Activated naive CD8-positive, alpha-beta T cell treated with anti-CD3 and anti-CD28 coated beads, Interleukin-2, amount 50 U/mL, for 24 hours (primary cell): ENCODE measurements at regions not wholly inside any gene's neighbourhood (a gene's known extent, or its start where the extent isn't known, plus 50 kb on each side); places are given as distances from the start of the nearest gene placed in this dataset.
"Not testable (repeated sequence)": the region's sequence is repeated elsewhere in the genome, so short reads cannot be mapped to it uniquely, and the experiment has no call there.

ENCODE experiments used
- ATAC-seq: fragments of 150-1000 bp; cut with Tn5 transposase; one replicate; pipeline ENCODE4 v1.10.0; 2021
- DNase-seq: peaks from one replicate; pipeline ENCODE4 v3.0.0; 2021
- H3K27ac Mint-ChIP-seq: one replicate; pipeline ENCODE4 v1.8.0; 2021; ENCODE audit warnings: mild to moderate bottlenecking, mixed read lengths
- H3K27me3 Mint-ChIP-seq: one replicate; pipeline ENCODE4 v1.8.0; 2021; ENCODE audit warnings: mixed read lengths
- H3K36me3 Mint-ChIP-seq: one replicate; pipeline ENCODE4 v1.8.0; 2021; ENCODE audit warnings: low read depth, mixed read lengths
- H3K4me1 Mint-ChIP-seq: one replicate; pipeline ENCODE4 v1.8.0; 2021; ENCODE audit warnings: mixed read lengths
- H3K4me3 Mint-ChIP-seq: one replicate; pipeline ENCODE4 v1.8.0; 2021; ENCODE audit warnings: mild to moderate bottlenecking, moderate library complexity, mixed read lengths
- H3K9me3 Mint-ChIP-seq: one replicate; pipeline ENCODE4 v1.8.0; 2021; ENCODE audit warnings: mixed read lengths

GRCh38 chr2:111464367-111464766 is 343.7 kb downstream of the BCL2L11 start:
- DNase-seq, H3K4me3 Mint-ChIP-seq, ATAC-seq, H3K27ac Mint-ChIP-seq, H3K36me3 Mint-ChIP-seq, H3K9me3 Mint-ChIP-seq, H3K27me3 Mint-ChIP-seq: not testable (repeated sequence)
- peaks cover 28% of the 10 kb centered on the region for H3K4me1 Mint-ChIP-seq

- H3K4me3 Mint-ChIP-seq: not testable (repeated sequence)
These were observed 344.8 kb downstream of the BCL2L11 start for GRCh38 chr2:111465521-111465920.

GRCh38 chr2:111466744-111467143 is 346.0 kb downstream of the BCL2L11 start:
- H3K27ac Mint-ChIP-seq, H3K4me3 Mint-ChIP-seq, DNase-seq, H3K9me3 Mint-ChIP-seq, H3K36me3 Mint-ChIP-seq, H3K27me3 Mint-ChIP-seq: not testable (repeated sequence)
- H3K4me1 Mint-ChIP-seq: peaks cover 25% of the 10 kb centered on the region
- ATAC-seq: peak; percentile 68

More at GRCh38 chr2:111465521-111465920, 344.8 kb downstream of the BCL2L11 start:
- not testable (repeated sequence) for H3K9me3 Mint-ChIP-seq, H3K36me3 Mint-ChIP-seq, H3K27ac Mint-ChIP-seq, DNase-seq, H3K27me3 Mint-ChIP-seq, ATAC-seq
- H3K4me1 Mint-ChIP-seq: peaks cover 28% of the 10 kb centered on the region

- not testable (repeated sequence) for H3K27me3 Mint-ChIP-seq, ATAC-seq, H3K36me3 Mint-ChIP-seq
These were observed 350.2 kb downstream of the BCL2L11 start for GRCh38 chr2:111470924-111471323.

GRCh38 chr2:111471791-111472530 is 351.2 kb downstream of the BCL2L11 start:
- H3K27me3 Mint-ChIP-seq, H3K4me3 Mint-ChIP-seq, H3K36me3 Mint-ChIP-seq, ATAC-seq, DNase-seq, H3K27ac Mint-ChIP-seq, H3K9me3 Mint-ChIP-seq: not testable (repeated sequence)
- peaks cover 17% of the 10 kb centered on the region for H3K4me1 Mint-ChIP-seq

More at GRCh38 chr2:111470924-111471323, 350.2 kb downstream of the BCL2L11 start:
- H3K9me3 Mint-ChIP-seq, H3K27ac Mint-ChIP-seq, DNase-seq, H3K4me3 Mint-ChIP-seq: not testable (repeated sequence)
- peaks cover 20% of the 10 kb centered on the region for H3K4me1 Mint-ChIP-seq

- not testable (repeated sequence) for H3K36me3 Mint-ChIP-seq, H3K27me3 Mint-ChIP-seq, H3K4me3 Mint-ChIP-seq, H3K9me3 Mint-ChIP-seq, DNase-seq
- Mint-ChIP-seq H3K27ac (peak overlapping the region; percentile 47), H3K4me1 (peaks cover 15% of the 10 kb centered on the region)
- peak; percentile 55 for ATAC-seq
These were observed 352.2 kb downstream of the BCL2L11 start for GRCh38 chr2:111472844-111473403.

- H3K36me3 Mint-ChIP-seq, H3K9me3 Mint-ChIP-seq, H3K4me3 Mint-ChIP-seq, DNase-seq, H3K27me3 Mint-ChIP-seq: not testable (repeated sequence)
- Mint-ChIP-seq H3K27ac (peak overlapping the region; percentile 47), H3K4me1 (peaks cover 15% of the 10 kb centered on the region)
- ATAC-seq: peak; percentile 59
These were observed 352.8 kb downstream of the BCL2L11 start for GRCh38 chr2:111473522-111473921.

GRCh38 chr2:111474198-111474705 is 353.5 kb downstream of the BCL2L11 start:
- not testable (repeated sequence) for H3K27me3 Mint-ChIP-seq, H3K9me3 Mint-ChIP-seq, H3K27ac Mint-ChIP-seq, DNase-seq, H3K4me3 Mint-ChIP-seq, H3K36me3 Mint-ChIP-seq
- ATAC-seq: peak; percentile 29
- H3K4me1 Mint-ChIP-seq: peaks cover 20% of the 10 kb centered on the region

GRCh38 chr2:111478335-111478734 is 357.6 kb downstream of the BCL2L11 start:
- not testable (repeated sequence) for DNase-seq, H3K36me3 Mint-ChIP-seq, H3K27me3 Mint-ChIP-seq, H3K9me3 Mint-ChIP-seq, ATAC-seq, H3K27ac Mint-ChIP-seq
- Mint-ChIP-seq H3K4me1 (peaks cover 40% of the 10 kb centered on the region), H3K4me3 (peak overlapping the region; percentile 65)

GRCh38 chr2:111478871-111479318 is 358.2 kb downstream of the BCL2L11 start:
- Mint-ChIP-seq H3K4me3 (peak overlapping the region; percentile 65), H3K4me1 (peaks cover 35% of the 10 kb centered on the region), H3K27ac (peak overlapping the region; percentile 42)
- H3K36me3 Mint-ChIP-seq, DNase-seq, H3K9me3 Mint-ChIP-seq, H3K27me3 Mint-ChIP-seq: not testable (repeated sequence)
- peak; percentile 39 for ATAC-seq

- H3K27me3 Mint-ChIP-seq, DNase-seq, H3K36me3 Mint-ChIP-seq, H3K9me3 Mint-ChIP-seq: not testable (repeated sequence)
- Mint-ChIP-seq H3K4me3 (peak overlapping the region; percentile 65), H3K27ac (peak overlapping the region; percentile 83), H3K4me1 (peaks cover 32% of the 10 kb centered on the region)
- peak; percentile 85 for ATAC-seq
These were observed 359.4 kb downstream of the BCL2L11 start for GRCh38 chr2:111480016-111480625.

- not testable (repeated sequence) for DNase-seq, H3K36me3 Mint-ChIP-seq, H3K27me3 Mint-ChIP-seq, H3K9me3 Mint-ChIP-seq
- Mint-ChIP-seq H3K4me1 (peaks cover 32% of the 10 kb centered on the region), H3K4me3 (peak overlapping the region; percentile 65), H3K27ac (peak overlapping the region; percentile 83)
- ATAC-seq: peak; percentile 26
These were observed 359.9 kb downstream of the BCL2L11 start for GRCh38 chr2:111480633-111481032.

- H3K27me3 Mint-ChIP-seq, H3K9me3 Mint-ChIP-seq, DNase-seq, H3K27ac Mint-ChIP-seq, ATAC-seq, H3K36me3 Mint-ChIP-seq, H3K4me3 Mint-ChIP-seq: not testable (repeated sequence)
- H3K4me1 Mint-ChIP-seq: peaks cover 32% of the 10 kb centered on the region
These were observed 360.5 kb downstream of the BCL2L11 start for GRCh38 chr2:111481219-111481618.

GRCh38 chr2:111482987-111483679 is 362.4 kb downstream of the BCL2L11 start:
- H3K36me3 Mint-ChIP-seq, H3K27me3 Mint-ChIP-seq, H3K4me3 Mint-ChIP-seq, DNase-seq, H3K9me3 Mint-ChIP-seq, H3K27ac Mint-ChIP-seq: not testable (repeated sequence)
- ATAC-seq: peak; percentile 87
- peaks cover 32% of the 10 kb centered on the region for H3K4me1 Mint-ChIP-seq
